GM12872 (cell line): ENCODE measurements at regions not wholly inside any gene's neighbourhood (a gene's known extent, or its start where the extent isn't known, plus 50 kb on each side); places are given as distances from the start of the nearest gene placed in this dataset.

Experiments used
- TF ChIP-seq, protein P1 (sequence below): IDR thresholded peaks from 3 replicates; pipeline ENCODE4 v1.5.1; 2011; ENCODE audit warnings: low read depth, mild to moderate bottlenecking, low read length, moderate library complexity; ENCODE audit not compliant: insufficient read depth

DNA sequence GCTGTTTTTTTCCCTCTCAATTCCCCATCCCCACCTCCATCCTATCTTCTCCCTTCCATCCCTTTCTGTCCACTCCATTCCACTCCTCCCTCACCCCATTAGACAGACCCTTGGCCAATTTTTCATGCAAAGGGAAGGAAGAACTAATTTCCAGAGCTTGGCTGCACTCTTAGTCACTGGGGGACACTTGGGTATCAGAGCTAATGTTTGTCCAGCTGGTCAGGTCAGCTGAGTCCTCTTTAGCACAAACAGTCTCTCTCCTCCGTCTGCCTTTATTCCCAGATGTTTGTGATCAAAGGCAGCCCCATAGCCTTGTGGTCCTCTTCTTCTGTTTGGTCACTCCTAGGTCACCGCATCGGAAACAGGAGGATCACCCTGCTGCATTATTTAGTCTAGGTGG lies 148.5 kb downstream of the NMUR2 start:
- TF ChIP-seq, protein P1, sequence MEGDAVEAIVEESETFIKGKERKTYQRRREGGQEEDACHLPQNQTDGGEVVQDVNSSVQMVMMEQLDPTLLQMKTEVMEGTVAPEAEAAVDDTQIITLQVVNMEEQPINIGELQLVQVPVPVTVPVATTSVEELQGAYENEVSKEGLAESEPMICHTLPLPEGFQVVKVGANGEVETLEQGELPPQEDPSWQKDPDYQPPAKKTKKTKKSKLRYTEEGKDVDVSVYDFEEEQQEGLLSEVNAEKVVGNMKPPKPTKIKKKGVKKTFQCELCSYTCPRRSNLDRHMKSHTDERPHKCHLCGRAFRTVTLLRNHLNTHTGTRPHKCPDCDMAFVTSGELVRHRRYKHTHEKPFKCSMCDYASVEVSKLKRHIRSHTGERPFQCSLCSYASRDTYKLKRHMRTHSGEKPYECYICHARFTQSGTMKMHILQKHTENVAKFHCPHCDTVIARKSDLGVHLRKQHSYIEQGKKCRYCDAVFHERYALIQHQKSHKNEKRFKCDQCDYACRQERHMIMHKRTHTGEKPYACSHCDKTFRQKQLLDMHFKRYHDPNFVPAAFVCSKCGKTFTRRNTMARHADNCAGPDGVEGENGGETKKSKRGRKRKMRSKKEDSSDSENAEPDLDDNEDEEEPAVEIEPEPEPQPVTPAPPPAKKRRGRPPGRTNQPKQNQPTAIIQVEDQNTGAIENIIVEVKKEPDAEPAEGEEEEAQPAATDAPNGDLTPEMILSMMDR: no peak

DNA sequence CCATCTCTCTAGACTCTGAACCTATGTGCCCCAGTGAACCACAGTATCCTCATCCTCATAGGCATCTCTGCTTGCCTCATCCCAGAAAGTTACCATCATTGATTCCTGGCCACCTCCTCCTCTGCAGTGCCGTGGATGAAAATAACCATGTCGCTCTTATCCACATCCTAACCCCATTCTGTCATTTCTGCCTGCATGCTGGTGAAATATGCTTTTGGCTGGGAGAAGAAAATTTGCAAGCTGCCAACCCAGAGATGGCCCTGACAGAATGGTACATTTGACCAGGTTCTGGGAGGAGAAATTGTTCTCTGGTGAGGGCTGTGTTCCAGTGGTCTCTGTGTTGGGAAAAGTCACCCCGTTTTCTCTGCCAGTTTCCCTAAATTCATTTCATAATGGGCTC lies 149.7 kb downstream of the NMUR2 start:
- TF ChIP-seq, protein P1: no peak

DNA sequence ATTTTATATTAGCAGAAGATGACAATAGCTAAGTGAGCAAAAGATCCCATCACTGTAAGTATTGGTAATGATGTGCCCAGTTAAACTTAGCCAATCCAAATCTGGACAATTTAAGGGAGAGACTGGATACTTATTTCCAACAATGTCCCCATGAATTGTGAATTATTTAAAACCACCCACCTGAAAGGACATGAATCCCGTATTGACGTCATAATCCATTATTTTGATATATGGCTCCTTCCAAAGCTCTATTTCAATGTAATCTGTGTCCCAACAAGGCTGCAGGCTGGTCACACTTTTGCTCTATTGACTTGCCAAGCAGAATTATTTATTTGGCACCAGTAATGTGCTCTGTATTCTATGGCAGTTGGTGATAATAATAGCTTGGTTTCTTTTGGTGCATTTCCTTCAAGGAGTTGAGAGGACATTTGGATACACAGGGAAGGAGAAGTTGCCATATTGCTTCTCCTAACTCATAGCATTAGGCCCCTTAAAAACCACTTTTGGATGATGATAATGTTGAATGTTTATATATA lies 157.2 kb downstream of the NMUR2 start:
- TF ChIP-seq, protein P1: no peak

DNA sequence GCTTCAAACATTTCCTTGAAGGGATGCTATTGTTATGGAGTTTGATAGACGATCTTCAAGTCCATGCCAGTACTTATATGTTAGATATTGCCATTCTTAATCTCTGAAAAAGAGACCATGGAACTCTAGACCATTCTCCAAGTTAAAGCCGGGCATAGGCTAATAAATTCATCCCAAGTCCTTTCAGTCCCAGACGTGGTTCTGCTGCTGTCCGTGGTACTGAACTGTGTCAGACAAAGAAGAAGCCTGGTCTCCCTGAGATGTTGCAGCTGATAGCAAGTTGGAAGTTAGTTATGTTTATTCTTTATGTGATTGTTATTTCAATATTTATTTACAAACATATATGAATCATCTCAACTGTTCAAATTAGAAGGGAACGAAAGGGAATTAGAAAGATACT lies 158.7 kb downstream of the NMUR2 start:
- TF ChIP-seq, protein P1: no peak

DNA sequence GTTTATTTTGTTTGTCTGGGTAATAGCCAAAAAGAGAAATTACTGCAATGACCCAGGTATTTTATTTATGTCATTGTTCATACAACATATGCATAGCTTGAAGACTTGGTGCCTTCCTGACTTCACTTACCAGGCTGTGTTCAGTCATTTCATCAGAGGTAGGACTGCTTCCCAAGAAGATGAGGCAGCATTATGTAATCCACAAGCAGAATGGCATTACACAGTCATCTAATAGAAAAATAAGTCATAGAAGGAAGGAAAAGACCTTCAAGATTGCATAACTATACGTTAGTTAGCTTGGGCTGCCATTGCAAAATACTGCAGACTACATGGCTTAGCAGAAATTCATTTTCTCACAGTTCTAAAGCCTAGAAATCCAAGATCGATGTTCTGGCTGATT lies 167.5 kb downstream of the NMUR2 start:
- TF ChIP-seq, protein P1: no peak

DNA sequence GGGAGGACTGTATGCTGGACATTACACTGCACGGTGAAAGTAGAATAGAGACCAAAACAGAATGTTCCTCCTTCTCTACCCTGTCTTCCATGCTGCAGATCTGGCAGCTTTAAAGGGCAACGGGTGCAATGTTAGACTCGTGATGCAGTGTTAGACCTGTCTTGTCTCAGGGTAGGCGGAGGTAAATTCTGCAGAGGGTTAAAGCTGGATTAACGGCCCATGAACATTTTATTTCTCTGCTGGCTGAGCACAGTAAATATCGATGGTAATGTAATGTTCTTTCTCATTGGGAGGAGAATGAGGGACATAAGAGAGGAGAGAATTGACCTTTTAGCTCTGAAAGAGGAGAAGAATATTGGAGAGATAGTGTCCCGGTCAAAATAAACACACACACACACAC lies 178.9 kb downstream of the NMUR2 start:
- TF ChIP-seq, protein P1: no peak

DNA sequence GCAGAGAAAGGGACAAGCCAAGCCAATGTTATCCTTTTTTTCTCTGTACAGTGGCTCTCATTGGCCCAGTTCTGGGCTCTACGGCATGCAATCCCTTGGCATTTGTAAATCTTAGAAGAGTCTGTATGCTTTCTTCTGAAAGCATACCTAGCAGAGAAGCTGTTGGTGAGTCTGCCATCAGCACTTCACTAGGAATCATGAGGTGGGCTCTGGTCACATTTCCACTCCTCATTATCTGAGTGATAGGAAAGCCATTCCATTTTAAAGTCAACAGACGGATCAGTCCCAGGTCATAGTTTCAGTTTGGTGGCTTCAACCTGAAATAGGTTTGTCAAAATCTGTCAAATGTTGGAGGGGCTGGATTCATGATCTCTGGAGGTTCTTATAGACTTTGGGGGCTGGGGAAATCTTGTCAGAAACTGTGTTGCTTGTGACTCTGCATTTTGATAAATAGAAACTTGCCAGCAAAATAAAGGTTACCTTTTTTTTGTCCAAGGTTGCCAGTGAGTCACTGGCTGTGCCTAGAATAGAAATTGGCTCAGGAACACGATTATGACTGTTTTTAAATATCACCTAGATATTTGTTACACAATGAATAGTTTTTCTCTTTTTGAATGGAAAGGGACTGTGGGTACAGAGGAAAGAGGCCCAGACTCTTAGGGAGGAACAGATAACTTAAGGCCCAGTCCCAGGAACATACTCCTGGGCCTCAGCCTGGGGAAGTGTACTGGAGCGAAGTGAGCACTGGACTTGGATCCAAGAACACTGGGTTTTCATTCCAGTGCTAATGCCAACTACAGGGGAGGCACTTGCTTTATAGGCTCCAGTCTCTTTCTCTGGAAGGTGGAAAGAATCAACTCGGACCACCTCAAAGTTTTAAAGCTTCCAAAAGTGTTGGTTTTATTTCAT lies 183.1 kb downstream of the NMUR2 start:
- TF ChIP-seq, protein P1: no peak
